GM03348 (cell line): ENCODE measurements at regions not wholly inside any gene's neighbourhood (a gene's known extent, or its start where the extent isn't known, plus 50 kb on each side); places are given as distances from the start of the nearest gene placed in this dataset.
"Not testable (repeated sequence)": the region's sequence is repeated elsewhere in the genome, so short reads cannot be mapped to it uniquely, and the experiment has no call there.

ENCODE experiments used
- DNase-seq: peaks from one replicate; pipeline ENCODE4 v3.0.0; 2012; ENCODE audit warnings: low spot score

DNA sequence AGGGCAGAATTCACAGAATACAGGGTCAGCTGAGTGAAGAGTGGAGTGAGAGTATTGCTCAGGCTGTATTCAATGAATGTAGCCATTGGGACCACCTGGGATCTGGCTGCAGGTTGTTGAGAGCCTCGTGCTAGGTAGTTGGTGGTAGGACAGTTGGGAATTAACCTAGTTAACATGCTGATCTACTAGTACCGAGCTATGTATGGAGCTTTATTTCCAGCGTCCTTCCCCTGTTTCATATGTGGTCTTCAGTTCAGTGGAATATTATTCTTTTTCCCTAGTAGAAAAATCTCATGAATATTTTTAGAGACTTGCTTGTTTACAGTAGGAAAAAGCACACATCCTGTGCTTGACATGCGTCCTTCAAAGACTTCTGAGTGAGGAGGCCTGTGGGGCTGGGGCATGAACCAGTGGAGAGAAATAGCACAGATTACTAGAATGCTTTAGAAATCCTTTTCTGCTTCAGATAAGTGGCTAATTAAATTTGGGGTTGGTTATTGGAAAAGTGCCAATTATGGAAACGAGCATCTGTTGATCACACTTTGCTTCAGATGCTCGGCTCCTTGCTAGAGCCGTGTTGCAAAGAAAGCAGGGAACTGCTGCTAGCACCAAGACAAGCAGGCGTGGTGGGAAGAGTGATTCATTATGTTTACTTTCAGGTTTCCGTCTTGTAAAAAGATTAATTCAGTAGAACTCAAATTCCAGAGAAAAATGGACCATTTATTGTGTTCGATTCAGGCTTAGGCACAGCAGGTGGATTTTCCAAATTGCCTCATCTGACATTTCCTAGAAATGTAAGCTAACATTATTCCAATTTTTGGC, 53.6 kb downstream of the ARF6 start:
- peak; percentile 73 for DNase-seq

DNA sequence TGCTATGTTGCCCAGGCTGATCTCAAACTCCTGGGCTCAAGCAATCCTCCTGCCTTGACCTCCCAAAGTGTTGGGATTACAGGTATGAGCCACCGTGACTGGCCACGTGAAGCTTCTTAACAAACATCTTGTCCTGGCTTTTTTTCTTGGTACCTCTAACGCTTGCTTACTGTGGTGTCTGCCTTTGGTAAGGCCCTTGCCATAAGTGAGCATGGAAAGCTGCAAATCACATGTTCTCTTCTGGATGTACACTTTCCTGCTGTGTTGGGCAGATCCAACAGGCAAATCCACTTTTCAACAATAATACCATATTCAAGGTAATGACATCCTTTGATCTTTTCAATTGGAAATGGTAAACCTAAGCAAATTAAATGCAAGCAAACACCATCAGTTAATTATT, 54.6 kb downstream of the ARF6 start:
- DNase-seq: no peak

DNA sequence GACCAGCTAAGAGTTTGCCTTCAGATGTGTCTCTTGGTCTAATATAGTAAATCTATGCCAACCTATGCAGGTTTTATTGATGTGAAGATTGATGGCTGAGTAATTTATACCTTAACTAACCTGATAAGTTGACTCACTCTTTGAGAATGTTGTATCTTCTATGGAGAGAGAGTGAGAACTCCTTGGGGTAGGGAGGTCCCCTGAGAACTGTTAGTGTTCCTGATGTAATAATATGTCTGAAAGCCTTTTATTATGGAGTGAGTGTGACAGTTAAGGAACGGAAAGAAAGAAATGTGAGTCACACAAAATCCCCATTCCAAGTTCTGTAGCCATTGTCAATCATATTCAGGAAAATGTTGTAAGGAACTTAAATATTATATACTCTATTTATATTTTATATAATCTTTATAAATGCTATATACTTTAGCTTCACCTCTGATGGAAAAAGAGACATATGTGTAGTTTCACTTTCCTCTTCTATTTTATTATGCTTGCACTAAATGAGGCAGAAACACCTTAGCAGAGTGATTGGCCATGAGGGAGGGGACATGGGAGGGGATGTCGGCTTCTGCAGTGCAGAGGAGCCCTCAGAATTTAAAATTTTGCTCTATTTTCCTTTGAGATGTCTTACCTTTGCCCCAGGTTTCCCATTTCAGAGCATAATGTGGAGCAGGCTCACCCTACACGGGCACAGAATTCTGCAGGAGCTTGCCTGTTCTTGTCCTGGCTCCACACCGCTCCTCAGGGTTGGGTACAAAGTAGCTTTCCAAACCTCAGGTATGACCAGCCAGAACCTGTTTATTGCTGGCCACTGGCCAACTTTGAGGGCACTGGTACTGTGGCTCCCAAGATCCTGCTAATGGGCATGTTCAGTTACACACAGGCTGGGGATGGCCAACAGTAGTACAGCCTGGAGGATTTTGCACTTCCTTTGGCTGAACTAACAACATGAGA, 57.7 kb downstream of the ARF6 start:
- no peak for DNase-seq

DNA sequence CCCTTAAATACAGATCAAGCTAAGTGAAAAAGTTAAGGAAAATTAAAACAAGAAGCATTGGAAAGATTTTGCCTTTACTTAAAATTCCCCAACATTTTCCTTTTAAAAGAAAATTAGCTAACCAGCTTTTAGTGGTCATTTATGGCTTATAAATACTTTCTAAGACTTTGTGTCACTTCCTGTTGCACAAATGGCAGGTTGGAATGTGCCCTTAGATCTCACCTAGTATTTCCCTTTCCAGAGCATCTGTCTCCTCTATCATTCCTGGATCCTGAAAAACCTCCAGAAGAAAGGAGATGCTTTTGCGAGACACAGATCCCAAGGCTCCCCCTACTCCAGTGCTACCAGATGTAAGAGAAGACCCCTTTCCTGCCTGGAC, 58.3 kb downstream of the ARF6 start:
- DNase-seq: no peak

DNA sequence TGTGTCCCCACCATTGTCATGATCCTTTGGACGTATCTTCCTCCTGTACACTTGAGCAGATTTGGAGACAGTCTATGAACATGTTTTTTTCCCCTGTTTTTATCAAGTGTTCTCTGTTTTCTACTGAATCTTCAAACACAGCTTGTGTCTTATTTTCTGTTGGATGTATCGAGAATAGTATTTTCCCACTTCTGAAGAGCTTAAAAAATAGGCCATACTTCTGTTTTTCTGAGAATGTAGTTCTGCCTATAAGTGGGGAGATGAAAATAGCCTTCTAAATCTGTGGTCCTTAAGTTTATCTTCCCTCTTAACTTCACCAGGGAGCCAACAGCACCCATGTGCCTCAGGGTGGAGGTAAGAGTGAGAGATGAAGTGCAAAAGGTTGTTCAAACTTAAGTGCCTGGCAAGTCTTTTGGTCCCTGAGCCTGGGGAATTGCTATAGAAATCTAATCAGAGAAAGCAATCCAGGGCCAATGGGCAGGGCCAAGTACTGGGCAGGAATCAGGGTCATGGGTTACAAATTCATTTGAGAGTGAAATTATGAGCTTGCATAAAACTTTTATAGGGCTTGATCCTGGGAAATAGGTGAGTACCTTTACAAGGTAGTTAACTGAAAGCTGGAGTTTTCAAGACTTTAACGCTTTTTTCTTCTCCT, 58.9 kb downstream of the ARF6 start:
- no peak for DNase-seq

DNA sequence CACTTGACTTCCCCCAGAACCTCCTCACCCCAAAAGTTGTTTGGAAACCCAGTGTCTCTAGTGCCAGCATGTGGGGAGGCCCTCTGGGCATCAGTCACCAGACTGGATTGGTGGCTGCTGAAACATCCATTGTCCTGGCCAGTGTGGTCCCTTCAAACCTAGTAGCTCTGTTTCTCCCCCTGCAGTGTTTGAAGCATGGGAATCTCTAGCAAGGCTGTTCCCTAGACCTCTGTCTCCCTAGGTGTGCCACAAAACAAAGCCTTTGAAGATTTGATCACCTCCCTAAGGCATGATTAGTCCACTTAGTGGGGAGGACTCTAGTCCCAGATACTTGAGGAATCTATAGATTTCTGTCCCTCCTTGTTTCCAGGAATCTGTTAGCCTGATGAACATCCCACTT, 60.3 kb downstream of the ARF6 start:
- no peak for DNase-seq

DNA sequence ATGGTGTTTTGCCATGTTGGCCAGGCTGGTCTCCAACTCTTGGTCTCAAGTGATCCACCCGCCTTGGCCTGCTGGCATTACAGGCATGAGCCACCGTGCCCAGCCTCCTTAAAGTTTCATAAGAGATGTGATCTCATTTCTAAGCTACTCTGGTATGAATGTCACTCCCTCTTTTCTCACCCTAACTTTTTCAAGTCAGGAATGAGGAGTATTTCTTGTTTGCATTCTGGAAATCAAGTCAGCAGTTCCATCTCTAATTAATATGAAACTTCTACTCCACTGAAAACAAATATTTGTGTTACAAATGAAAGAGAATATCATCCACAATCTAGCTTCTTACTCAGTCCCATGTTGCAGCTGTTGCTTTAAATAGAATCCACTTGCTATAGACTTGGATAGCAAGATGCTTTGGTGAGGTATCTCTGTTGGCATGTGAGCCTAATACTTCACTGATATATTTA, 61.3 kb downstream of the ARF6 start:
- DNase-seq: peak; percentile 62

DNA sequence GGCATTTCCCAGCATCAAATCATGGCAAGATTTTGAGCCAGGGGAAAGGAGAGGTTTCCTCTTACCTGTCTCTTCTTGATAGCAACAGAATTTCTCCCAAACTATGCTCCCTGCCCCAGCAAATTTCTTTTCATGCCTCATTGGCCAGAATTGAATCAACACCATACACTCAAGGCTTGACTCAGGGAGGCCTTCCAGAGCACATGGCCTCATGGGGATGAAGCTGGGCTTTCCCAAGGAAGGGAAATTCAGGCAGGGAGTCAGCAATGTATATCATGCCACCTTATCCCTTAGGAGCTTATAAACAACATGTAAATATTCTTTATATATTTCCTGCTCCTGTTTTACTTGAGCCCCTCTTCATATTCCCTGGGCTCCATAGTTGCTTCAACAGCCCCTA, 62.1 kb downstream of the ARF6 start:
- DNase-seq: no peak

DNA sequence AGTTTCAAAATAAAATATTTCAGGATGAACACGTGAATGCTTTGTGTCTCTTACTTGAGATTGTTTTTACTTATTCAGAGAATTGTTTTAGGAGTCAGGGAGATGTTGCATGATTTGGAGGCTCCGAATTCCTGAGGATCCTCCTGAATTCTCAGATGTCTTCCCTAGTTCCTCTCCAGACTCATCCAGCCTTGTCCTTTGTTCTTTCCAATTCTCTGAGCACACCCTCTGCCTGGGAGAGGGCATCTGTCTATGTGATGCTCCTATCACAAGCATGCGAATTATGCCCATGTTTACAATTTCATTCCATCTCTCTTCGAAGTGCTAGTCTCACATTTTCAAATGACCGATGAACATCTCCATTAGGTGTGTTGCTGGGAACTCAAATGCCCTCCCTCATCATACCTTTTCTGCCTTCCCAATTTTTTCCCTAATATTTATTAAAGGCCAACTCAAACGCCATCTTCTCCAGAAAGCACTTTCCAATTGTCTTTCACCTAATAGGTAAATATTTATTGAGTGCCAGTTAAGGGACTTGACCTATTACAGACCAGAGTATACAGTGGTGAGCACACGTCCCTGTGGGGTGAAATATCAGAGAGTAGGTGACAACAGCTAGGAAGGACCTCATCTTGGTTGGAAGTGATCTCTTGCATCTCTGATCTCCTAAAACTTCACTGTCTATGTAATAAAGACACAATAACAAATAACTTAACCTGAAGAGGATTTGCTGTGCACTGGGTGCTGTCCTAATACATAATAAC, 64.4 kb downstream of the ARF6 start:
- no peak for DNase-seq

DNA sequence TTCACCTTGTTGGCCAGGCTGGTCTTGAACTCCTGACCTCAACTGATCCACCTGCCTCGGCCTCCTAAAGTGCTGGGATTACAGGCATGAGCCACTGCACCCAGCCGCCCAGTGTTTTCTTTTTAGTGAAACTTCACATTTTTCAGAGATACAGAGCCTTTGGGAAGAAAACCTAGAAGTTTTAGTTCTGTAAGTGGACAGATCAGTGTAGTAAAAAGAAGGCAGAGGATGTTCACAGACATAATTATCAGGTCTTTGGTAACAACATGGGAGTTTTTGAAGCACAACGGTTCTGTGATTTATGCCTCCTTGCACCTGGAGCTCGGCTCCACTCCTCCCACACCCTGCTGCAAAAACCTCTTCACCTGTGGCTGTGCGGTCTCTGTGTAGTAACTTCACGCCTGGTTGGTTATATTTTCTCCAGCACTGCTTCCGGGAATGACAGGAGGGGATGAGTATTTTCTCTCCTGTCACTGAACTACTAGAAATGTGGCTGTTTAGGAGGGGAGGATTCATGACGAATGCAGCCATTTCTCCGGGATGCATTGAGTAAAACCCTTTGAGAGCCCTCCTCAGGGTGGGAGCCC, 67.0 kb downstream of the ARF6 start:
- no peak for DNase-seq

DNA sequence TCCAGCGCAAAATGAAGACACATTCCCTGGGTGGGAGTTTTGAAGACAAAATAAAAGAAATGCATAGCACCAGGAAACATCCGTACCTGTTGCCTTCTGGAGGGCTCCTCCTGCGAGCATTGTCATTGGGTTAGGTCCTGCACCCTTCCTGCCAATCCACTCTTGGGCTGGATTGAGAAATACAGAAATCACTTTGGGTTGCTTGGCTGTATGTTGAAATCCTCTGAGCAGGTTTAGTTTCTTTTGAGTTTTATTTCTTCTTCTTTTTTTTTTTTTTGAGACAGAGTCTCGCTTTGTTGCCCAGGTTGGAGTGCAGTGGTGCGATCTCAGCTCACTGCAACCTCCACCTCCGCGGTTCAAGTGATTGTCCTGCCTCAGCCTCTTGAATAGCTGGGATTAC, 67.6 kb downstream of the ARF6 start:
- no peak for DNase-seq

DNA sequence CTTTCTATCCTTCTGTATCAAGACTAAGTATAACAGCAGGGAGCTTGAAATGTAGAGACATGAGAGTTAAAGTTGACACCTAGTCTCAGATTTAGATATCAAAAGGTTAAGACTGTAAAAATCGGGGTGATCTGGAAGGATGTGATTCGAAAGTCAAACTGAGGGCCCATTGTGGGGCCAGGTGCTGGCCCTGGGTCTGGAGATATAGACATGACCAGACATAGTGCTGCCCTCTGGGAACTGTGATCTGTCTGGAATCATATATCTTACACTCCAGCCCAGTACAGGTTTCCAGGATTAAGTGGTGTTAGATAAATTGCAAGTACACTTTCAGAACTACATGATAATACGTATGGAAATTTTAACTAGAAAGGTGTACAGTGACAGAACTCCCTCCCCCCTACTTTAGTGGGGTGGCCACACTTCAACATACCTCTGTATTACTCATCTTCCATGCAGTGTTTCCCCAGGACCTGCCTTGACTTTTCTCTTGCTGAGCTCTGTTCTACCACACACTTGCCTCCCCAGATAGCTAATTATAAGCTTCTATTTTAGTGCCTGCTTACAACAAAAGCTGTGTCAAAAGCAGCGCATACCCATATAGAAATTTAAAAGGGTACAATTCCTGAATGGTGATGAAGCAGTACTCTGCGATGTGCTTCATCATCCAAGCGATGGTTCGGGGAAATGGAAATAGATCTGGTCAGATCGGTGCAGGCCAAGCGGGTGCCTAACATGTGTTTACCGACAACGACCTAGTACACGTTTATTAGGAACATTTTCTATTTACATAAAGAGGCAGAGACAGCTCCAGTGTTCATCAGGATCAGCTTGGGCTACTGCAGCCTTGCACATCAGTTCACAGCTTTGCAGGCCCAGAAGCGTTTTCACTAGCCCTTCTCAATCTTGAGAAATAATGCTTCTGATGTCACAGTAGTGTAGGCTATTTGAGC, 68.7 kb downstream of the ARF6 start:
- no peak for DNase-seq

DNA sequence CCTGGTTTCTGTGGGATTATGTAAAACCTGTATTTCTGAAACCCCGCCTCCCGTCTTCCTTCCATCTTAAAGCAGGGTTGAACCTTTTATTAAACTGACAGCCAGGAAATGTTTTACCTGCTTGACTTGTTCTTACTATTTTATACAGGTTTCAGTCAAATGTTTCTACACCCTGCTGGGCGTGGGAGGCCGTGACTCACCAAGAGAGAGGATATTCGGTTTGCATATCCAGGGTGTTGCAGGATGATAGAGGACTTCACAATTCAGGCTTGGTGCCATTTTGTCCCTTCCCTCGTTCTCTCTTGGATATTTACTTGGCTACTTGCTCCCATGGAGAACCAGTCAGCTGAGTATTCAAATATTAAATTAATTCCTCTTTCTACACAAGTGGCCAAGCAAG, 69.7 kb downstream of the ARF6 start:
- no peak for DNase-seq

DNA sequence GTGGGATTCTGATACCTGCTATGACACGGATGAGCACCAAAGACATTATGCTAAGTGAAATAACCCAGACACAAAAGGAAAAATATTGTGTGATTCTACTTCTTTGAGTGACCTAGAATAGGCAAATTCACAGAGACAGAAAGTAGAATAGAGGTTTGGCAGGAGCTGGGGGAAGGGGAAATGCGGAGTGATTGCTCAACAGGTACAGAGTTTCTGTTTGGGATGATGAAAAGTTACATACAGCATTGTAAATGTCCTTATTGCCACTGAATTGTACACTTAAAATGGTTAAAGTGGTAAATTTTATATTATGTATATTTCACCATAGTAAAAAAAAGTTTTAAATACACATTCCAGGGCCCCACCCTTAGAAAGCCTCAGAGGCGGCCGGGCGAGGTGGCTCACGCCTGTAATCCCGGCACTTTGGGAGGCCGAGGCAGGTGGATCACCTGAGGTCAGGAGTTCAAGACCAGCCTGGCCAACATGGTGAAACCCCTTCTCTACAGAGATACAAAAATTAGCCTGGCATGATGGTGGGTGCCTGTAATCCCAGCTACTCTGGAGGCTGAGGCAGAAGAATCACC, 72.3 kb downstream of the ARF6 start:
- DNase-seq: not testable (repeated sequence)

DNA sequence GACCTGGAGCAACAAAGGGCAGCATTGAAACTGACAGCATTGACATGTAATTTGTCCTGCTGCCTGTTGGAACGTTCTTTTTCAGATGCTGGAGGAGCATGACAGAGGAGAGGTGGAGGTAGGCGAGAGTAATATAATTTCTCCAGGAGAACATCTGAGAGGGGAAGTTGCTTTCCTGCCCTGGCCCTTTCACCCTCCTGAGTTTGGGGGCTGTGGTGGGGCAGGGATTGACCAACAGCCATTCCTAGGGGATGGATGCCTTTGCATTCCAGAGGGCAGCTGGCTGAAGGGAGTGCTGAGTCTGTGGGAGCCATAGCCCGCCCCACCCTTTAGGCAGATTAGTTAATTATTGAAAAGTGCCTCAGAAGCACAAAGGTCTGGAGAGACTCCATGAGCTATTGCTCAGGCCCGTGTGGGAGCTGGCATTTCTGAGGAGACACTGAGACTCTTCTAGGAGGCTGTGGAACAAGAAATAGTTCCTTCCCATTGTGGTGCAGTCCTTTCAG, 73.5 kb downstream of the ARF6 start:
- DNase-seq: peak; percentile 63

DNA sequence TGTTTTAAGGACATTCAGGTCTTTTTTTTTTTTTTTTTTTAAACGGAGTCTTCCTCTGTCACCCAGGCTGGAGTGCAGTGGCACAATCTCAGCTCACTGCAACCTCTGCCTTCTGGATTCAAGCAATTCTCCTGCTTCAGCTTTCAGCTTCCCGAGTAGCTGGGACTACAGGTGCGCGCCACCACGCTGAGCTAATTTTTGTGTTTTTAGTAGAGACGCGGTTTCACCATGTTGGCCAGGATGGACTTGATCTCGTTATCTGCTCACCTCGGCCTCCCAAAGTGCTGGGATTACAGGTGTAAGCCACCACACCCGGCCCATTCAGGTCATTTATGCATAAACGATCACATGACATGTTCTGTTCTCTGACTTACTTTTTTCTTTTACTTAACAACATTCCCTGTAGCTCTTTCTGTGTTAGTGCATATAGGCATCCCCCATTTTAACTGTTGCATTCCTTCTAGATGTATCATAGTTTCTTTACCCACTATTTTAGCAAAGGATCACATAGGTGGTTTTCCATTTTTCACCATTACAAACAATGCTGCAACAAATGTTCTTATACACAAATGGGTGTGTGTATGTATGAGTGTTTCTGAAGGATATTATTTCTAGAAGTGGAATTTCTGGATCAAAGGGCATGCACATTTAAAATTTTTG, 74.2 kb downstream of the ARF6 start:
- DNase-seq: no peak

DNA sequence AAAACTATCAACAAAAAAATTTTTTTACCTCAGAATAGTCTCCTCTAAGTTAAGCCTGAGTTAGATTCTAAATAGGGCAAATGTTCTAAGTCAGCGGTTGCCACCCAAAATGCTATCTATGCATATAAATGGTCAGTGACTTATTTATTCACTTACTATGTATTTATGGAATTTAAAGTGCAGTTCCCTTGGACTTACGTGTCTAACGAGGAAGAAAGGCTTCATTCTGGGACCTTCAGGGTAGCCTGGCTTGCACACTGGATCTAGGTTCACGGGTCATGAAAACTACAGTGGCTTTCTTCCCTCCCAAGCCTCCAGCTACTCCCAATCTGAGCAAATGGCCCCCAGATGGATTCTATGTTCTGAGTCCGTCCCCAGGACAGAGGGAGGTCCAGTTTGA, 77.1 kb downstream of the ARF6 start:
- no peak for DNase-seq

DNA sequence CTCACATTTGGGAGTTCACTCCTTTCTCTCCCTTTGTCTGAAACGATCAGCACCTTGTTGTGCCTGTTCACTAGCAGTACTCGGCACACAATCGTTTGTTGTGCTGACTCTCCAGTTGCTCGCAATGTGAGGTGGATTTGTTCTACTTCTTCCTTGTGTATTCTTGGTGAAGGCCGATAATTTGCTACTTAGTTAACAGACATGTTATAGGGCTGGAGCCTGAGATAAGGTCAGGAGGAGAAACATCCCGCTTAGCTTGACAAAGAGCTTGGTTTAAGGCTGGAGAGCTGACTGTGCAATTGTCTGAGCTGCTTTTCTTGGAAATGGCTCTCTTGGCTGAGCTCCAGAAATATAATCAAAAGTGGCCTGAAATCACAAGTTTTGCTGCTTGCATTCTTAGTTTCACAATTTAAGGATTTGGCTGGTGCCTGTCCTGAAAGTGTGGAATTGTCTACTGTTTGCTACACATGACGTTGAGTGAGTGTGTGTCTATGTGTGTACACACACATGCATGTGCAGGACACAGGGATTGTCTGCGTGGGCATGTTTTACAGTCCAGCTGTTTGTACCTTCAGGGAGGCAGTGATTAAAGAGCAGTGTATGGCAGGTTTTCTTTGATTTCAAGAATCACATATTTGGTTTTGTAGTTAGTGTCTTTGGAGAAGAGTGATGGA, 77.7 kb downstream of the ARF6 start:
- peak; percentile 23 for DNase-seq
